Embryonic facial prominence (tissue), 1 donor: ENCODE measurements at regions not wholly inside any gene's neighbourhood (a gene's known extent, or its start where the extent isn't known, plus 50 kb on each side); places are given as distances from the start of the nearest gene placed in this dataset.
"Not testable (repeated sequence)": the region's sequence is repeated elsewhere in the genome, so short reads cannot be mapped to it uniquely, and the experiment has no call there.

Source experiments
- DNase-seq: peaks from one replicate; pipeline ENCODE4 v3.0.0-alpha.2; 2016; ENCODE audit errors: extremely low spot score

DNA sequence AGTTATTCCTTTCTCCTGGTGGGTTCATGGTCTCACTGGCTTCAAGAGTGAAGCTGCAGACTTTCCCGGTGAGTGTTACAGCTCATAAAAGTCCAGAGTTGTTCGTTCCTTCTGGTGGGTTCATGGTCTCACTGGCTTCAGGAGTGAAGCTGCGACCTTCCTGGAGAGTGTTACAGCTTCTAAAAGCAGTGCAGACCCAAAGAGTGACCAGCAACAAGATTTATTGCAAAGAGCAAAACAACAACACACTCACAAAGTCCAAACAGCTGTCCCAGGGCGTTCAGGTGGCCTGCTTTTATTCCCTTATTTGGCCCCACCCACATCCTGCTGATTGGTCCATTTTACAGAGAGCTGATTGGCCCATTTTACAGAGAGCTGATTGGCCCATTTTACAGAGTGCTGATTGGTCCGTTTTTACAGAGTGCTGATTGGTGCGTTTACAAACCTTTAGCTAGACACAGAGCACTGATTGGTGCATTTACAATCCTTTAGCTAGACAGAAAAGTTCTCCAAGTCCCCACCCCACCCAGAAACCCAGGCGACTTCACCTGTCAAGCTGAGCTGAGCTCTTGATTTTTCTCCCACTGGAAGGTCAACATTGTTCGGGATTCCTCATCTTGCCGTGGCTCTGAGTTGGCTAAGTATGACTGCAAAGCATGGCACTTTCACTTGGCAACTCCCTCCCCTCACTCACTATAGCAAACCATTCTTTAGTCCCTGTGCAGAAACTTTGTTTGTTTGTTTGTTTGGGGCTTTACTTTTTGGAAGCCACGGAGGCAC is 87.3 kb upstream of the EEPD1 start:
- not testable (repeated sequence) for DNase-seq

DNA sequence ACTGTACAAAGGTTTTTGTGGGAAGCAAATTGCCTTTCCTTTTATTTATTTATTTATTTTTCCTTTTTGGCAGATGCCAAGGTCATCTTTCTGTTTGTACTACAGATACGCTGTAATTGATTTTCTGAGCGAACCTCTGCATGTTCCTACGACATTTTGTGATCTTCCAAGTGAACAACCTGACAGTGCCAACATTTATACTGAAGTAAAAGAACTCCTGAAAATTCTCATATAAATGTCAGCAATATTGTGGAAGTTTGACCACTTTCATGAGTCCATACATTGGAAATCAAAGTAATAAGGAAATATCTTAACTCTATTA is 86.8 kb upstream of the EEPD1 start:
- DNase-seq = no peak

DNA sequence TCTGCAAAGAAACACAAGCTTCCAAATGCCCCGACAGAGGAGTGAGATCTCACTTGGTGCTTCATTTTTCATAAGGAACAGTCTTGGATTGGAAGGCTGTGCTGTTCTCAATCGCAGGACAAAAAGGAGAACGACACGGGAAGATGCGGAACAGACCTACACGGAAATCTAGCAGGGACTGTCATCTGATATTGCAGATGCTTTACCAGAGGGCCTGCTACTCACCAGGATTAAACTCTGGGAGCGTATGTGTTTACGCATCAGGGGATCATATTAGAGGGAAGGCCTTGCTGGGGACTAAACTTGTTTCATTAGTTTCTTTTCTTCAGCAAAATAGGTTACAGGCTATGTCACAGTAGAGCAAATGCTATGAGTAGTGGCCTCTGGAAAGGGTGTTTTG is 82.8 kb upstream of the EEPD1 start:
- DNase-seq = no peak

DNA sequence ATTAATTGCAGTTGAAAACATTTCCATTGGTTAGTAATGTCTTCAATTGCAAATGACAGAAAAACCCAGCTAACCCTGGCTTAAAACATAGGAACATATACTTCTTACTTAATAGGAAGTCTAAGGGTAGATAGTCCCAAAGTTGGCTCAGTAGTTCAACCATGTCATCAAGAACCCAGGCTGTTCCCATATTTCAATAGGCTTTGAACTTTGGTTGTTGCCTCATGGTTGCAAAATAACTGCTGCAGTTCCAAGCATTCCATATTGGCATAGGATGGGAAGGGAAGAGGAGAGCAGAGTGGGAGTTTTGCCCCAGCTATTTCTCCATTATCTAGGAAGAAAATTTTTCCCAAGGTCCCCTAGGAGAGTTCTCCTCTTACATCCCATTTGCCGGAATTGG is 81.4 kb upstream of the EEPD1 start:
- no peak for DNase-seq

DNA sequence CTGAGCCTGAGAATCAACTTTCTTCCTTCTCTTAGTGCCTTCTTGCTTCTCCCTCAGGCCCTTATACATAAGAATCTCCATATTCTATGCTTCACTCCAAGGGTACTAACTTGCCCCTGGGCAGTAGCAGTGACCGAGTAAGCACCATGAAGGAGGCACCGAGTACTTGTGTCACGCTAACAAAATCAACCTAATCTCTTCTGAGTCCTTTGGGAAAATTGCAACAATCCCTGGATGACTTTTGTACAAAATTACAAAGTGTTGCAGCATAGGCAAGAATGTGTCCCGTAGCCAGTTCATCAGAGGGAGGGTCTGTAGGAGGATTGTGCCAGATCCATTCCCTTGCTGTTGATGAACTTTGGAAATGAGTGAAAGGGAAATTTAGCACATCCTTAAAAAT is 80.4 kb upstream of the EEPD1 start:
- DNase-seq = no peak

DNA sequence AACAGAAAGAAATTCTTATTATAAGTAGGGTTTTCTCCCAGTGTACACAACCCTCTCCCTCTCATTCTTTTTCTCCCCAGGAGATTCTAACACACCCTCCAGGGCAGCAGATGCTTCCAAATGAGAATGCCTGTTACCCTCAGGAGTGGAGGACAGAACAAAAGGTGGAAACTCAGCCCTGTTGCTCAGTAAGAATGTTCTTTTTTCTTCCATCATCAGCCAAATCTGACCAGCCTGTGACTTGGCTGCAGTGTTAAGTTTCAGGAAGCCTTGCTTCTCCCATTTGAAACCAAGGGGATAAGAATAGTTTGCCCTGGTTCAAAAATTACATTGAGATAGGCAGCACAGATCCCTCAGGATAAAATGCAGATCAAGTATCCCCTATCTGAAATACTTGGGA is 77.5 kb upstream of the EEPD1 start:
- no peak for DNase-seq

DNA sequence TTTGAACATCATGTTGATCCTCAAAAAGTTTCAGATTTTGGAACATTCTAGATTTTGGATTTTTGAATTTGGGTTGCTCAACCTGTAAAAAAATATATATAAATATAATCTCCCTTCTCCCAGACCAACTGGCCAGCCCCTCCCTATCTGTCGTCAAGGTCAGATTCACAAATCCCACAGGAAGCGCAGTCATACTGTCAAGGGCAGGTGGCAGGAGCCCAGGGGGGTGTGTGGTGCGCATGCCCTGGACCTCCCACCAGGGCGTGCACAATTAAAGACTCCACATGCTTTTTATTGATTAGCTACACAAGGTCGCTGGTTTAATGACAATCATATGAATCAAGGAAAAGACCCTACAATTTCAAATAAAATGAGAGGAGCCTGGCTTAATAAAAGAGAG is 77.0 kb upstream of the EEPD1 start:
- DNase-seq = no peak

DNA sequence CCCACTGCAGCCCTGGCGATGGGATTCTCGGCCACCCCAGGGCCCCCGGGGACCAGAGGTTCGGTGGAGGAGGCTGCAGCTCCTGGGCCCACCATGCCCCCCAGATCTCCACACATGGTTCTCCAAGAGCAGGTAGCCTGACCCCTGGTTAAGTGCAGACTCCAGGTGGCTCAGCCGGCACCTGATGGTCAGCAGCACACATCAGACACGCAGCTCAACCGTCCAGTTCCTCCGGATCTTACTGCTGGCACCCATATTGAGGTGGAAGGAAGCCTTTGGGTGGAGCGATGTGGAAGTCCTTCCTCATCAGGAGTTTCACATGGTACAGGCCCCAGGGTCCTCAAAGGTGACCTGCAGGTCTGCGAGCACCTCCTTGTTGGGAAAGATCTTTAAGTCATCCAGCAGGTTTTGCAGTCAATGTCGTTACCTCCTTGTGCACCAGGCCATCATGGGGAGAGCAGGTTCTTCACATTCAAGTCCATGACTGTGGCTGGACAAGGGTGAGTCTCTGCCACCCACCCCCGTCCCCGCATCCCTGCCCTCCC is 74.2 kb upstream of the EEPD1 start:
- no peak for DNase-seq

DNA sequence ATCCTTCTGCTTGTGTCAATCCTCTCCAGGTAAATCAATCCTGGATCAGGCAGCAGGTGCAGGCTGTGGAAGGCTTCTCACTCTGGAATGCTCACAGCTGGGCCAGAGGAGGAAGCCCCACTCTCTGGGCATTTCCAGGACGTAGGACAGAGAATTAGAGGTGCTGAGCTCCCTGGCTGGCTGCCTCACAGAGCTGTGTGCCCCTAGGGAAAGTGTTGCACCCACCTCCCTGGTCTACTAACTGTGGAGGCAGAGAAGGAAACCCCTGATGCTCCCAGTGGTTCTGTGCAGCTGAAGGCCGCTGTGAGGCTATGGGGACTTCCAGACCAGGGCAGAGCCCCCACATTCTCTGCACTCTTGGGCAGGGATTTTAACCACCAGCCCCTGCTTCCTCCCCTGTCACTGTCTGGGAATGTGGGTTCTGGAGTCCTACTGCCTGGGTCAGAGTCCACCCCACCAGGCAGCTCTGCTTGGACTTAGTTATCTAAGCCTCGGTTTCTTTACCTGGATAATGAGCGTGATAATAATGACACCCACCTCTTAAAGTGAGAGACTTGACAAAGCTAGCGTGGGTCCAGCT is 73.5 kb upstream of the EEPD1 start:
- no peak for DNase-seq

DNA sequence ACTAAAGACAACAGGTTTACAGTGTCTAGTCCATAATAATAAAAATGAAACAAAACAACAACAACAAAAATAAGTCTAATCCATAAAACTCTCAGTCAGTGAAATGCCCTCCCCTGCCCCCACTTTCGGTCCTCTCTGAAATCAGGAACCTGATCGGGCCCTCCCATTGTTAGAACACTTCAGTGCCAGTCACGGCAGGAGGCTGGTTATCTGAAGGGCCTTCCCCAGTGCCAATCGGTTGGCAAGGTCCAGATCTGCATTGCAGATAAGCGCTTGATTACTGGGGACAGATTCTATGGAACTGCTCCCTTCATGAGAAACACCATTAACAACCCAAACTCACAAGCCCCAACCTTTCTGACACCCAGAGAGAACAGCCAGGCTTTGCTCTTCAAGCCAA is 72.2 kb upstream of the EEPD1 start:
- no peak for DNase-seq

DNA sequence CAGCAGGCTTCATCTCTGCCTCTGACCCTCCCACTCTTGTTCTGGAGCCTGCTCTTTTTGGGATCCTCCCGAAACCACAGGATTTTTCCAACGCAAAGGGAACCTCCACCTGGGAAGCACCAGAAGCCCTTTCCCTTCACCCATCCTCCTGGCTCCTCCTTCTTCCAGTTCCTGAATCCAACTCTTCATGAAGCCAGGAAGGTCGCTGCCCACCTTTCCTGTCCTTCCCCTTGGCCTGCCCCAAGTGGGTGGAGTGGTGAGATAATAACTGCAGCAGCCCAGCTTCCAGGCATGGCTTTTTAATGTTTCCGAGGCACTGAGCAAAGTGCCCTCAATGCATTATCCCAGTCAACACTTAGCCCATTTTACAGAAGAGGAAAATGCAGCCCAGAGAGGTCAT is 70.8 kb upstream of the EEPD1 start:
- no peak for DNase-seq

DNA sequence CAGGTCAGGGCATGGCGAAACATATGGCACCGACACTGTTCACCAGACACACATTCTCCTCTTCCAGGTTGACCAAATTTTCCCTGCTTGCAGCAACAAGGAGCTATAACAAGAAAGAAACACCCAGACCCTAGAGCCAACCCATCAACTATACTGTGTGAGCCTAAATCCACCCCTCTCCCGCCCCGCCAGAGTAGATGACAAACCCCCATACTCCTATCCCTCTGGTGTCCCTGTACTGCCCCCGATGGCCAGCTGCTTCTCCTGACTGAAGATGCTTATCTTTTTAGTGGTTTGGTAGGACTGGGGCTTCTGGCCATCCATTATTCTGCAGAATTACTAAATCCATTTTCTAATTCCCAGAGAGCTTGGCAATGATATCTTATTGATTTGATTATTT is 70.1 kb upstream of the EEPD1 start:
- no peak for DNase-seq

DNA sequence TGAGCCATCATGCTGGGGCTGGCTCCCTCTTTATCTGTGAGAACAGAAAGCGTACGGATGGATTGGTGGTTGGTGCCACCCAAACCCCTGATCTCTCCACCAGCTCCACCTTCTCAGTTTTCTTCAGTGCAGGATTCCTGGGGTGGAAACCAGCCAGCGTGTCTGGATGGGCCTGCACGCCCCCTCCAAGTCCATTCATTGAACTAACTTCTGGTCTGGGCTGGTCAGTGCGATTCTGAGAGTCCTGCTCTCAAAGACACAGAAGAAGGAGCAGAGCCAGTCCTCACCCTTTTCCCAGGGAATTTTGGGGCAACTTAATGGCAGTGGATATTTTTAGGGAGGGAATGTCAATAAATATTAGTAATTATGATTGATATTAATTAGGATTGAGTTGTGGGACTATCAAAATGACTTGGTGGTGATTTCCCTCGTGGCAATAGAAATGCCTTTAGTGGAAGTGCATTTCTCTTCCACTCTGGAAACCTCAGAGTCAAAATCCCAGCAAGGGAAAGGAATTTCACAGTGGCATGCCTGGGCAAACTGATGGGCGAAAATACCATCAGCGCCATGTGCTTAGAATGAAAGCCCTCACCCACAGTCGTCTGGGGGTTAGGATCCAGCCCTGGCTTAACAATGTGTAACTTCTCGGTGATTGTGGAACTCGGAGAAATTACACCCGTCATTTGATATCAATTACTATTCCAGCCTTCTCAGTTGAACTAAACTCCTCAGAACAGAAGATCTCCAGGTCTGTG is 69.3 kb upstream of the EEPD1 start:
- DNase-seq = no peak

DNA sequence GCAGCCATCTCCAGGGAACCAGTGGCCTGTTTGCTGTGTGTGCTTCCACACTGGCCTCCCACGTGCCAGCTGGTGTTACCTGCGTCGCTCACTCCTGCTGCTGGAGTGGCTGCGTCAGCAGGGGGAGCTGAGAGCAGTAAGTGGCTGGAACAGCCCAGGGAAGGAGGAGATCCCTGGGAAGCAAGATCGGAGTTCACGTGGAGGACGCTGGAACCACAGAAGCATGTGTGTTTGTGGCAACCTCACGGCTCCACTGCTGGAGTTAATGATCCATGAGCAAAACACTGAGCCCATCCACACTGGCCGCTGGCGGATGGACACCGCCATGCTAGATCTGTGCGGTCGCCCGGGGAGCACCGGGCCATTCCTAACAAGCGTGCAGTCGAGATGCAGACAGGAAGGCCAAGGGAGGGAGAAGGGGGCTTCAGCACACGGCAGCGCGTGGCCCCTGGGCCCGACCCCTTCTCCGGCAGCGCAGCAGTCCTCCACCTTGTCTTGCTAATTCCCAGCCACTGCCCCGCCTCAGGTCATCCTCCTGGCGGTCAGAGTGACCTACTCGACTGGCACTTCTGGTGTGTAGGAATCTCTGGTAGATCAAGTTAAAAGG is 68.5 kb upstream of the EEPD1 start:
- peak; percentile 24 for DNase-seq

DNA sequence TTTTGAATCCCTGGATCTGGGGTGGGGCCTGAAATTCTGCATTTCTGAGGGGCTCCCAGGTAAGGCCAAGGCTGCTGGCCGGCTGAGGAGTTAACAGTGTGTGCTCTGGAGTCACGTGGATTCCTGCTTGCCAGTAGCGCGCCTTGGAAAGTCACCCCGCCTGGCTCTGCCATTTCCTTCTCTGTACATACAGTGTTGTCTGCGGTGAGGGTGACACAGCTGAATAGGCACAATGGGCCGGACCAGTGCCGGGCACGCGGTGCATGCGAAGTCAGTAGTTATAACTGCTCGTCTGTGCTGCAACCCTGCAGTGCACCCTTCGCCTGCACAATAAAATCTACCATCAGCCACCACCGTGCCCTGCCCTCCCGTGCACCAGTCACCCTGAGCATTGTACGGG is 68.0 kb upstream of the EEPD1 start:
- no peak for DNase-seq

DNA sequence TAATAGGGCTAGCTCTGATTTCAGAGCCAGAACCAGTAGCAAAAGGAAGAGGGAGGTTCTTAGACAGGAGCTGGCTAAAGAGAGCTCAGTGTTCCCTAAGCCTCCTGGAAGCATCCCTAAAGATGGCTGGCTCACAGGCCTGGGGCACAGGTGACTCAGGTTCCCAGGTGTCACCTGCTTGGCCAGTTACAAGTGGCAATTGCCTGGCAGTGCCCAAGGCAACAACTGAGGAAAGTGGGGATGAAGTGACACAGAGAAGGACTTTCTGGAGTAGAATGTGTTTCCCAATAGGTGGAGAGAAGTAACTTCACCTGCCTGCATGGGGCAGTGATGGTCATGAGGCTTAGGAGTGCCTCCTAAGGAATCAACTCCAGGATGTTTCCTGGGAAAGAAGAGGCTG is 66.5 kb upstream of the EEPD1 start:
- DNase-seq = no peak

DNA sequence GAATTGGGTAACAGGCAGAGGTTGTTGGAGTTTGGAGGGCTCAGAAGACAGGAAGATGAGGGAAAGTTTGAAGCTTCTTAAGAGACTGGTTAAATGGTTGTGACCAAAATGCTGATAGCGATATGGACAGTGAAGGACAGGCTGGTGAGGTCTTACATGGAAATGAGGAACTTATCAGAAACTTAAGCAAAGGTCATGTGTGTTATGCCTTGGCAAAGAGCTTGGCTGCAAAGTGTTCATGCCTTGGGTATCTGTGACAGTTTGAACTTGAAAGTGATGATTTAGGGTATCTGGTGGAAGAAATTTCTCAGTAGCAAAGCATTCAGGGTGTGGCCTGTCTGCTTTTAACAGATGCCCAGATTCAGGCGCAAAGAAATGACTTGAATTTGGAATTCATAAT is 64.5 kb upstream of the EEPD1 start:
- no peak for DNase-seq

DNA sequence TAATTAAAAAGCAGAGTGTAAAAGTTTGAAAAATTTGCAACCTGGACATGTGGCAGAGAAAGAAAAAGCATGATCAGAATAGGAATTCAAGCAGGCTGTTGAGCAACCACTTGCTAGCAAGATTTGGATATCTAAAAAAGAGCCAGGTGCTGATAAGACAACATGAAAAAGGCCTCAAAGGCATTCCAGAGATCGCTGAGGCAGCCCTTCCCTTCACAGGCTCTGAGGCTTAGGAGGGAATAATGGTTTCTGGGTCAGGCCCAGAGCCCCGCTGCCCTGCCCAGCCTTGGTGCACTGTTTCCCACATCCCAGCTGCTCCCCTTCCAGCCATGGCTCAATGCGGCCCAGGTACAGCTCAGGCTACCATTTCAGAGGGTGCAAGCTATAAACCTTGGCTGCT is 64.1 kb upstream of the EEPD1 start:
- no peak for DNase-seq

DNA sequence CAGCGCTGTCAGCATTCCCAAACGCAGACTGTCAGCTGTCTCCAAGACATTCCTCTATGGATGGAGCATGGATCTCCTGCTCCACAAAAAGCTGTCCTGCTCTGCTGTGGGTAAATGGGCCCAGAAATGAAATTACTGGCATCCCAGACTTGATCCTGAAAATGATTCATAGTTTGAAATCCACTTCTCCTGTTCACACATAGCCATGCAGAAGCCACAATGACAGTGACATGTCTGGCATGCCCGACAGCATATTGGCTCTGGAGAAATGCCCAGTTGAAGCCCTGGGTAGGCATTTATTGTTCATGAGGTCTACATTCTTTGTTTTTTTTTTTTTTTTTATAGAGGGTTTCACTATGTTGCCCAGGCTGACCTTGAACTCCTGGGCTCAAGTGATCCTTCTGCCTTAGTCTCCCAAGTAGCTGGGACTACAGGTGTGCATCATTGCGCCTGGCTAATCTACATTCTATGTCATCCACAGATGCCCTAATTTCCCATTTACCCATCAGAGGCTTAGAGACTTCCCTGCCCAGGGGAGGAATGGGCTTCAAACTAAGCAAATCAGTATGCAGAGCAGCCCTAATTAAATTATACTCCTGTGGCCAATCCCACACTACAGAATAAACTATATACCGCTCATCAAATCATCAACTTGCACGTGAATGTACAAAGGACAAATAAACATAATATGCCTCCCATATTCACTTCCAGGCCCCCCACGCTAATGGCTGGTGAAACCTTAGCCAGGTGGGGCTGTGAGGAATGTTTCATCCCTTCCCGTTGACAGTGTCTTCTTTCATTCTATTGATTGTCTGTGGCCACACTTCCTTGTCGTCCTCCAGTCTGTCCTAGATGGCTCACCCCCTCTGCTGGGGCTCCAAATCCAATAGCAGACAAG is 61.8 kb upstream of the EEPD1 start:
- DNase-seq = no peak

DNA sequence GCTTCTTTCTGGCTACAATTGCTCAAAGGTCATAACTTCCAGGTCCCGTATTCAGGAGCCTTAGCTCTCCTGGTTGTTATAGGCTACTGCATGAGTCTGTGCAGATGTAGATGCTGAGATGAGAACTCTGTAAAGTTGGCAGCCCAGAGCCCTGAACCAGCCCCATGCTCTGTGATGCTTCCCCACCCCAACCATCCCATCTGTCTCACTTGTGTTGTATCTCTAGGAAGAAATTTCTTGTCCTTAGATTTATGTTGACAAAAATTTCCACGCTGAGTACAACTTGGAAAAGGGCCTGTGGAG is 61.2 kb upstream of the EEPD1 start:
- DNase-seq = no peak

DNA sequence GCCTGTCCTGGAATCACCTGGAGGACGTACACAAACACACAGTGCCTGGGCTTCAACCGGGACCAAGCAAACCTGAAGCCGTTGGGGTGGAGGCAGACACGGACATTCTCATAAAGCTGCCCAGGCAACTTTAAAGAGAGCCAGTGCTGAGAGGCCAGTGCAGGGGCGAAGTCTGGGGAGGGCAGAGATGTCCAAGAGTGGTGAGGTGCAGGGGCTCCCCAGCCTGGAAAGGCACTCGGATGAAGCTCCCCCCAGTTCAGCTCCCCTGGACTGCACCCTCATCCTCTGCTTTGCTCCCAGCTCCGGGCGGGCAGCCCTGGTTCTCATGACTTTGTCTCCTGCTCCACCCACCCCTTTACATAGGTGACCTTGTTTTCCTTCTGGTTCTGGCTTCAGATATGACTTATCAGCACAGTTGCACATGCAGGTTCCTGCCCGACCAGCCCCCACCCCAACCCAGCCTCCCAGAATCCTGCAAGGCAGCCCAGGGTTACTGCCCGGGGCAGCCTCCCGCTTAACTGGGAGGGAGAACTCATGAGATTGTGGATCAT is 60.8 kb upstream of the EEPD1 start:
- DNase-seq = no peak
